ENCODE measurements at regions not wholly inside any gene's neighbourhood (a gene's known extent, or its start where the extent isn't known, plus 50 kb on each side); places are given as distances from the start of the nearest gene placed in this dataset.
A peak's percentile ranks its signal among the peaks of the same experiment; 100 is the strongest.

DNA sequence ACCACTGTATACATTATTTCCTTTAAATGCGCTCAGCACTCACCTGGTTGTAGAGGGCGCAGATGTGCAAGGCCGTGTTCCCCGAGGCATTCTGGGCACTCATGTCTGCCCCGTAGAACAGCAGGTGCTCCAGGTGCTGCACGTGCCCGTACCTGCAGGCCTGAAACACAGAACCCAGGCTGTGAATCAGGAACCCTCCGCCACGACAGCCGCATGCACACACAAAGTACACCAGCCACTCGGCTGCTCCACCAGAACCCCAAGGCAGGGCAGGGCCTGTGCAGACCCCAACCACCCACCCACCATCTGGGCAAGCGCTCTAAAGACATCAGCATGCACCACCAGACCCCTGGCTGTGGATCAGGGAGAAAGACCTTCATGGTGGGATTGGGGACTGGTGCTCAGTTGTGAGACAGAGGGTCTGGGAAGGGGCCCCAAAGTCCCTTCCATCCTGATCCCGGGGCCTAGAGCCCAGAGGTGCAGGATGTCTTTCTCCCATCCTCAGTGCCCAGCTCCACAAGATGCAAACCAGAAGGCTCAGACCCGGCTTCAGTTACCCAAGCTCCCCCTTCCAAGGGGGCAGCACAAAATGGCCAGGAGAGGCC, 177.2 kb downstream of the SHANK2 start:
- DNase-seq, result no peak
- H3K4me3 Mint-ChIP-seq, result no peak overlapping the region
- no peak for ATAC-seq
- H3K27me3 Mint-ChIP-seq, result peaks cover 15% of the 10 kb centered on the region
- no peak overlapping the region for H3K27ac Mint-ChIP-seq
- H3K9me3 Mint-ChIP-seq, result no peaks in the 10 kb centered on the region
- H3K4me1 Mint-ChIP-seq, result no peaks in the 10 kb centered on the region

GRCh38 chr11:71071736-71072509, 180.5 kb downstream of the SHANK2 start:
- no peak for ATAC-seq
- H3K9me3 Mint-ChIP-seq, result no peaks in the 10 kb centered on the region
- H3K27me3 Mint-ChIP-seq, result no peaks in the 10 kb centered on the region
- no peaks in the 10 kb centered on the region for H3K4me1 Mint-ChIP-seq
- no peak overlapping the region for H3K27ac Mint-ChIP-seq
- H3K4me3 Mint-ChIP-seq, result no peak overlapping the region
- DNase-seq, result no peak

GRCh38 chr11:71070490-71071453, 181.6 kb downstream of the SHANK2 start:
- DNase-seq, result no peak
- no peak for ATAC-seq
- no peaks in the 10 kb centered on the region for H3K27me3 Mint-ChIP-seq

GRCh38 chr11:71068963-71069362, 183.4 kb downstream of the SHANK2 start:
- H3K27ac Mint-ChIP-seq, result no peak overlapping the region
- no peaks in the 10 kb centered on the region for H3K9me3 Mint-ChIP-seq
- peaks cover 17% of the 10 kb centered on the region for H3K27me3 Mint-ChIP-seq
- DNase-seq, result no peak
- no peaks in the 10 kb centered on the region for H3K4me1 Mint-ChIP-seq
- no peak for ATAC-seq
- no peak overlapping the region for H3K4me3 Mint-ChIP-seq

More at GRCh38 chr11:71070490-71071453, 181.6 kb downstream of the SHANK2 start:
- Mint-ChIP-seq H3K9me3 (no peaks in the 10 kb centered on the region), H3K27ac (no peak overlapping the region), H3K4me1 (no peaks in the 10 kb centered on the region), H3K4me3 (no peak overlapping the region)

GRCh38 chr11:71067753-71068152, 184.6 kb downstream of the SHANK2 start:
- Mint-ChIP-seq H3K27ac (no peak overlapping the region), H3K4me1 (no peaks in the 10 kb centered on the region), H3K9me3 (no peaks in the 10 kb centered on the region), H3K27me3 (peaks cover 24% of the 10 kb centered on the region), H3K4me3 (no peak overlapping the region)
- DNase-seq, result no peak
- no peak for ATAC-seq

GRCh38 chr11:71066311-71066710, 186.1 kb downstream of the SHANK2 start:
- Mint-ChIP-seq H3K9me3 (no peaks in the 10 kb centered on the region), H3K4me3 (no peak overlapping the region), H3K27me3 (peaks cover 32% of the 10 kb centered on the region), H3K27ac (no peak overlapping the region), H3K4me1 (no peaks in the 10 kb centered on the region)
- ATAC-seq, result no peak
- no peak for DNase-seq

DNA sequence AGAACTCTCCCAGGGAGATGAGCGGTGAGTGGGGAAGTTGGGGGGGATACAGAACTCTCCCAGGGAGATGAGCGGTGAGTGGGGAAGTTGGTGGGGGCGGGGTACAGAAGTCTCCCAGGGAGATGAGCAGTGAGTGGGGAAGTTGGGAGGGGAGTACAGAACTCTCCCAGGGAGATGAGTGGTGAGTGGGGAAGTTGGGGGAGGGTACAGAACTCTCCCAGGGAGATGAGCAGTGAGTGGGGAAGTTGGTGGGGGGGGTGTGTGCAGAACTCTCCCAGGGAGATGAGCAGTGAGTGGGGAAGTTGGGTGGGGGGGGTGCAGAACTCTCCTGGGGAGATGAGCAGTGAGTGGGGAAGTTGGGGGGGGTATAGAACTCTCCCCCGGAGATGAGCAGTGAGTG, 186.5 kb downstream of the SHANK2 start:
- Mint-ChIP-seq H3K4me3 (no peak overlapping the region), H3K27ac (no peak overlapping the region), H3K27me3 (peaks cover 32% of the 10 kb centered on the region), H3K4me1 (no peaks in the 10 kb centered on the region), H3K9me3 (no peaks in the 10 kb centered on the region)
- DNase-seq, result no peak
- ATAC-seq, result no peak

GRCh38 chr11:71064702-71065515, 187.5 kb downstream of the SHANK2 start:
- H3K4me3 Mint-ChIP-seq, result no peak overlapping the region
- H3K27me3 Mint-ChIP-seq, result peaks cover 32% of the 10 kb centered on the region
- no peak overlapping the region for H3K27ac Mint-ChIP-seq
- ATAC-seq (no peak), DNase-seq (no peak)
- no peaks in the 10 kb centered on the region for H3K4me1 Mint-ChIP-seq
- no peaks in the 10 kb centered on the region for H3K9me3 Mint-ChIP-seq

DNA sequence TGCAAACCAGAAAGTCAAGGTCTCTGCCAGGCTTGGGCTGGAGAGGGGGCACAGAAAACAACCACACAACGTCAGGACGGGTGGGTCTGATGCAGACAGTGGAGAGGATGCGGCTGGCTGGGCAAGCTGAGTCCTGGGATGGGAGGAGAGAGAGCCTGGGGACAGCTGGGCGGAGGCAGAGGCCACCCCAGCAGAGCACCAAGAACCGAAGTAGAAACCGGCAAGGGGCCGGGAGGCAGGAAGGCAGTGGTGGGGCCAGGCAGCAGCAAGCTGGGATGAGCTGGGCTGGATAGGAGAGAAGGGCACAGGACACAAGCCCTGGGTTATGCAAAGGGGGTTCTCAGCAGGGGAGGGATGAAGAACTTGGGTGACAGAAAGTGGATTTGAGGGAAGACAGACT, 188.2 kb downstream of the SHANK2 start:
- DNase-seq (no peak), ATAC-seq (no peak)
- Mint-ChIP-seq H3K4me3 (no peak overlapping the region), H3K4me1 (no peaks in the 10 kb centered on the region), H3K27ac (peak overlapping the region in 1 of 2 donors; percentile 22), H3K27me3 (peaks cover 32% of the 10 kb centered on the region), H3K9me3 (no peaks in the 10 kb centered on the region)

- ATAC-seq (no peak), DNase-seq (no peak)
- no peak overlapping the region for H3K4me3 Mint-ChIP-seq
- H3K27me3 Mint-ChIP-seq, result peaks cover 32% of the 10 kb centered on the region
- no peaks in the 10 kb centered on the region for H3K9me3 Mint-ChIP-seq
- no peak overlapping the region for H3K27ac Mint-ChIP-seq
- no peaks in the 10 kb centered on the region for H3K4me1 Mint-ChIP-seq
Observed at GRCh38 chr11:71063129-71063528, 189.2 kb downstream of the SHANK2 start.

DNA sequence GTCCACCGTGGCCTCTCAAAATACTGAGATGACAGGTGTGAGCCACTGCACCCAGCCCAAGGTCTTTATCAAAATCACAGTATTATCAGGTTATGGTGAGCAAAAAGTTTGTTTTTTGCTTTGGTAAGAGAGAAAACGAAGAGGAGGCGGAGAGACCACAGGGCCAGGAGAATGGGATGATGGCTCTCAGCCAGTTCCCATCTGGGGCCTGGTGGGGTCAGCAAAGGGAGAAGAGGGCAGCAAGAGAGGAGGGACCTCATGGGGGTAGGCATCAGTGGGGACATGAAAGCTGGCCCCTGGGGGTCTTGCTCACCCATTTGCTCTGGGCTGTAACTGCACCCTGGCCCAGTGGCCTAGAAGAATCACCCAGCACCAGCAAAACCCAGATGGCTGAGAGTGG, 190.2 kb downstream of the SHANK2 start:
- H3K4me3 Mint-ChIP-seq, result no peak overlapping the region
- H3K27me3 Mint-ChIP-seq, result peaks cover 32% of the 10 kb centered on the region
- H3K27ac Mint-ChIP-seq, result peak overlapping the region in 1 of 2 donors; percentile 10
- ATAC-seq (no peak), DNase-seq (no peak)
- H3K4me1 Mint-ChIP-seq, result no peaks in the 10 kb centered on the region
- no peaks in the 10 kb centered on the region for H3K9me3 Mint-ChIP-seq

DNA sequence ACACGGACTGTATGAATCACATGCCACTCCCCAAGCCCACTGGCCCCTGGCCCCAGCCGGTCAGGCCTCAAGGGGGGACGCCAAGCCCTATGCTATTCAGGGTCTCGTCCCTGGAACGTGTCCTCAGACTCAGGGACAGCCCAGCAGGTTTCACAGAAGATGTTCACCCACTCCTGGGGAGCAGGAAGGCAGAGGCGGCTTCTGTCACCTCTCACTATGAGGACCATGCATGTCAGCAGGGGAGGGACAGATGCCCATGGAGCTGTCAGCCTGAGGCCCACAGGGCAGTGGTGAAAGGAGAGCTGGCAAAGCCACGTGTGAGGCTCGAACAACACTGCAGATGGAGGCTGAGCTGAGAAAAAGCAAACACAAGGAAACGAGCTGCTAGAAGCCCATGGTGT, 192.0 kb downstream of the SHANK2 start:
- H3K9me3 Mint-ChIP-seq, result no peaks in the 10 kb centered on the region
- DNase-seq, result no peak
- H3K27ac Mint-ChIP-seq, result no peak overlapping the region
- H3K27me3 Mint-ChIP-seq, result peaks cover 29% of the 10 kb centered on the region
- no peak overlapping the region for H3K4me3 Mint-ChIP-seq
- H3K4me1 Mint-ChIP-seq, result no peaks in the 10 kb centered on the region
- ATAC-seq, result no peak

DNA sequence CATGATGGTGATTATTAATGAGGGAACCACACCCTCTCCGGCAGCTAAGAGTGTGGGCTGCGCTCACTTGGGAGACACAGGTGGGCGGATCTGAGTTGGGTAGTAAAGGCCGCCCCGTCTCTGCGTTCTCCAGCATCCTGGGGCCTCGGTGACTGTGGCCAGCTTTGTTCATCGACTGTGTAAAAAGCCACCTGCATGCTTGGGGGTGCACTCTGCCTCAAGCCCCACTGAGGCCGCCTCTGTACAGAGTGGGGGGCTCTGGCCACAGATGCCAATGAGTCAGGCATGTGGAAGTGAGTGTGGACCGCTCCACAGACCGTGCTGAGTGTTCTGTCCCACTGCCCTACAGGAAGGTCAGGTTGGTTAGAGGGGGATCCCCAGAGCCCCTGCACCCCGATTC, 192.7 kb downstream of the SHANK2 start:
- Mint-ChIP-seq H3K27ac (no peak overlapping the region), H3K4me3 (no peak overlapping the region), H3K9me3 (no peaks in the 10 kb centered on the region), H3K27me3 (peaks cover 22% of the 10 kb centered on the region), H3K4me1 (no peaks in the 10 kb centered on the region)
- DNase-seq, result no peak
- no peak for ATAC-seq

DNA sequence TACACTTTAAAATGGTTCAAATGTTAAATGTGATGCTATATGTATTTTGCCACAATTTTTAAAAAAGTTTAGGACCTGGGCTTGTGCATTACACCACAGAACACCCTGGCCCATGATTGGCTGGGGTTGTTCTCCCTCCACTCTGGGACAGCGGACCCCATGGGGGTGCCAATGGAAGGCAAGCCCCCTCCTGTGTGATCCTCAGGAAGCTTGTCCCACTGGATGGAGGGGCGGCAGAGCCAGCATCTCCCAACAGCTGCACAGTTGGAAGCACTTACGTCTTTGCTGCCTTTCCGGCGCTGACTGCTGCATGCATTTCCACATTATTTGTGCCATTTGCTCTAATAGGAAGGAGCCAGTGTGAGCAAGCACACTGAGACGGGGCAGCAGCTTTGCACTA, 196.5 kb downstream of the SHANK2 start:
- H3K27ac Mint-ChIP-seq, result no peak overlapping the region

More for the DNA sequence above, 196.5 kb downstream of the SHANK2 start:
- H3K9me3 Mint-ChIP-seq, result no peaks in the 10 kb centered on the region
- no peak overlapping the region for H3K4me3 Mint-ChIP-seq
- DNase-seq, result no peak
- H3K4me1 Mint-ChIP-seq, result no peaks in the 10 kb centered on the region
- no peaks in the 10 kb centered on the region for H3K27me3 Mint-ChIP-seq
- ATAC-seq, result no peak
